Activated CD8-positive, alpha-beta memory T cell treated with anti-CD3 and anti-CD28 coated beads for 24 hours (primary cell): ENCODE measurements at regions not wholly inside any gene's neighbourhood (a gene's known extent, or its start where the extent isn't known, plus 50 kb on each side); places are given as distances from the start of the nearest gene placed in this dataset.
"Not testable (repeated sequence)": the region's sequence is repeated elsewhere in the genome, so short reads cannot be mapped to it uniquely, and the experiment has no call there.

ENCODE experiments used
- DNase-seq: peaks from one replicate; pipeline ENCODE4 v3.0.0-alpha.2; 2020

DNA sequence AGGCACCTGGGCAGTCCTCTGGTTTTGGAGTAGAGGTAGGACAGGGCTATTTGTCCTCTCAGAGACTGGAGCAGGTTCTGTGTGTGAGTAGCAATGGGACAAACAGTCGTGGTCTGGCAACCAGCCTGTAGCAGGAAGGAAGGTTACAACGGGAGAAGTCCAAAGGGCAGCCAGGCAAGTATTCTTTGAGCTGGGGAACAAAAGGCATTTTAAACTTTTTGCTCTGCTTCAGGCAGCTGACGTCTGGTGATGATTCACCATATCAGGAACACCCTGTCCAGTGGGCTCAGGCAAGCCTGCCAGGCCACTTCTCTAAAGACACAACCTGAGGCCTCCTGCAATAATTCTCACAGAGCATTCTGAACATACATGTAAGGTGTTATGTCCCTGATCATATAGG lies 215.8 kb downstream of the FAM72C start:
- DNase-seq: not testable (repeated sequence)

DNA sequence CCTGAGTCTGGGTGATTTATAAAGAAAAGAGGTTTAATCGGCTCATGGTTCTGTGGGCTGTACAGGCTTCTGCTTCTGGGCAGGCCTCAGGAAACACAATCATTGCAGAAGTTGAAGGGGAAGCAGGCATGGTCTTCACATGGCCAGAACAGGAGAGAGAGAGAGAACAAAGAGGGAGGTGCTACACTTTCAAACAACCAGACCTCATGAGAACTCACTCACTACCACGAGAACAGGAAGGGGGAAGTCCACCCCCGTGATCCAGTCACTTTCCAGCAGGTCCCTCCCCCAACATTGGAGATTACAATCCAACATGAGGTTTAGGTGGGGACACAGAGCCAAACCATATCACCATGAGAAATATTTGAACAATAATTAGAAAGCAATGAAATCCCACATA lies 222.9 kb downstream of the FAM72C start:
- DNase-seq: no peak

DNA sequence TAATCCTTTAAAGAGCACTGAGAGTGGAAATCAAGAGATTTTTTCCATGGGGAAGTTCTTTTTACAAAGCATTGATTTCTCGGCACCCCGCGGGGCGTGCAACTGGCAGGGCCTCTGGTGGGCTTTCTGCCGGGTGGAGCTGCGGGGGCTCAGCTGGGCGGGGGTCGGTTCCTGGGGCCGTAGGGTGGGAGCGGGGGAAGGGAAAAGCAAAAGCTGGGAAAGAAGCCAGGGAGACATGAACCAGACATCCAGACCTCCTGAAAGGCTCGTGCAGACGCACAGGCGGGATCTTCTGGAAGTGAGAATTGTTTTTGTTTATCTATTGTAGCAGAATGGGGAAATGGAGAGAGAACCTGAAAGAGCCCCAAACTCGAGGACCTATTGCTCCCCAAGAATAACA lies 235.2 kb downstream of the FAM72C start:
- DNase-seq: no peak

DNA sequence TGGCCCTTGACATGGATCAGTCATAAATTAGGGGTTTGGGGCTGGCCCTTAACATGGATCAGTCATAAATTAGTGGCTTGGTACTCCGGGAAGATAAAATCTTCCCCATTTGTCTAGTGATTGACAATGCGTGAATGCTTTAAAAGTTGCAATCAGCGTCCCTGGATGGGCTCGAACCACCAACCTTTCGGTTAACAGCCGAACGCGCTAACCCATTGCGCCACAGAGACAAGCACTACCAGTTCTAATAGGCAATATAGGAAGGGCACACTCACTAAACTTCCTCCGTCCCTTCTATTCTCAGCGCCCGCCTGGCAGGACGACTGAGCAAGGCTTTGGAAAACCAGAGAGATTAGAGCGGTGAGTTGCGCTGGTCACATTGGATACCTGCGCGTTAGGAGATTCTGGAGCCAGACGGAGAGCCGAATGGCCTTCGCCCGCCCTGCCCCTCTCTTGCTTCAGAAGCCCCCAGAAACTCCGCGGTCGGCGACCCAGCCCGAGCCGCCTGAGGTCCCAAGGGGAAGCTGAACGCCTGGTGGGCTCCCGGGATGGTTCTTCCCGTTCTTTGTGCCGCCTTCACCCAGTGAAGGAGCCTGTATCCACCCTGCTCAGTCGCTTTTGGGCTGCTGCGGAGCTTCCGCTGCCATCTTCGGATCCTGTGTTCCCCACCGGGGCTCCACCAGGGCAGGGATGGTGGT lies 235.9 kb downstream of the FAM72C start:
- DNase-seq: no peak

DNA sequence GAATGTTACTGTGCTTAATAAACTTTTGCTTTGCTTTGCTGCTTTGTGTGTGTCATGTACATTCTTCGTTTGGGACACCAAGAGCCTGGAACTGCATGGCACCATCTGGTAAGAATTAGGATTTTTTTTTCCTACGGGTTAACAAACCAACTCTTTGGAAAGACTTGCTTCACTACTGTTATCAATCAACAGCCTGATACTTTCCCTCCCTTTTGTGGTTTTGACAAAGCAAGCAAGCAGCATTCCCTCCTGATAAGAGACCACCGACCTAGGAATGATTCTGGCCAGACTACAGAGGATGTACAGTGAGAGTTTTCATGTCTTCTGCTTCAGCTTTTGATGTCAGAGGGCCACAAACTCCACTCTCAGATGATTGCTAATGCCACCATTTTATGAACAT lies 237.5 kb downstream of the FAM72C start:
- DNase-seq: not testable (repeated sequence)

DNA sequence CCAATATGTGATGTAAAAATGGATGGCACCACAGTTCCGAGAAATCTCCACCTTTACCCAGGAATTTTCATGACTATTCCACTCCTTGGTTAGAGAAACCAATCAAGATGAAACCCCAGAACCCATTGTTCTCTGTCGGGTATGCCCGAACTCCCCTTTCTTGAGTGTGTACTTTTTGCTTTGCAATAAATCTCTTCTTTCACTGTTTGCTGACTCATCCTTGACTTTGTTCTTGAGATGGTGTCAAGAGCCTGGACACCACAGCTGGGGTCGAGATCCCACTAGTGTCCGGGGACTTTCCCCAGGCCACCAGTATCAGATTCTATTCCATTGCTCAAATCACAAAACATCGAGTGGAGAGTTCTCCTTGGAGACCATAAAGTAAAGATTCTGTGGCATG lies 240.9 kb downstream of the FAM72C start:
- DNase-seq: not testable (repeated sequence)

DNA sequence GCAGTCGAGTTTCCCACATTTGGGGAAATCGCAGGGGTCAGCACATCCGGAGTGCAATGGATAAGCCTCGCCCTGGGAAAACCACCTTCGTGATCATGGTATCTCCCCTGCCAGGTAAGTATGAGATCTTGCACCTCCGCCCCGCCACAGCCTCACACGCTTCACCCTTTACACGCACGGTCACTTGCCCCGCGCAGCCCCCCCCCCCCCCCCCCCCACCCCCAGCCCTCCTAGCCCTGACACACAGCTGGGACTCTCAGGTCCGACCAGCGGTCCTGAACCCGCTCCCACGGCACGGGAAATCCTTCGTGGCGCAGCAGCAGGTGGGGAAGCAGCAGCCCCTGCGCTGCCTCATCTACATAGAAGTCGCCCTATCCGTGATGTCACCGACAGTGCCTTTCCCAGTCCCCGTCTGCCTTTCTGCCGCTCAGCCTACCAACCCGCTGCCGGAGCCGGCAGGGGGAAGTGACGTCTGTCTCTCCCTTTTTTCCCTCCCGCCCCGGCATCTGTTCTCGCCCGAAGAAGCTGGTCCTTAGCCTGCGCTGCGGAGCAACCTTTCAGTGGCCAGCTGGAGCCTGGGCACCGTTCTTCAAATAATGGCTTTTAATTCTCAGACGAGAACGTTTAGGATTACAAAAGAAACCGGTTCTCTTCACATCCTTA lies 242.2 kb downstream of the FAM72C start:
- peak; percentile 65 for DNase-seq

DNA sequence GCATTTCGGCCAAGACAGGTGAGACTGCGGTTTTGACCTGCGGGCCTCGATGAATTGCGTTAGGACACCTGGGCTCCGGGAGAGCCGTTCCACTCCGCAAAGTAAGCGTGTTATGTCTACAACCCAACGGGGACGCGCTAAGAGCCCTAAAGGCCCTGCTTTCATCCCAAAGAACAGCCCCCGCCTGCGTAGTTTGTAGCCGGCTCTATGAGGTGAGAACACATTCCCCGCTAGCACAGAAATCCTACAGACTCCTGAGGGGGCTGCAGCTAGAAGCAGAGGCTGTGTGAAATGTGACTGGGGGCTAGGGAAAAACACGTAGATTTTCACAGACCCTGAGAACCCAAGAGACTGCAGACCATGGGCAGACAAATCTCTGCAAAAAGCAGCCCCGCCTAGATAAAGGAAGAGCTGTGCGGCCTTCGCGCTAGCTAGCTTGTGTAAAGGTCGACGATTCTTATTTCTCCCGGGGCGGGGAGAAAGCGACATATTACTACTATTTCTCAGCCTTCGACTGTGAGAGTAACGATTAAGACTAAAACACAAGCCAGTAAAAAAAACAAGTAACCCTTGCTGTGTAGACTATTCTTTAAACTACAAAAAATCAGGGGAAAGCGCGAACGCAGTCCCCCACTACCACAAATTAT lies 242.9 kb downstream of the FAM72C start:
- DNase-seq: not testable (repeated sequence)

DNA sequence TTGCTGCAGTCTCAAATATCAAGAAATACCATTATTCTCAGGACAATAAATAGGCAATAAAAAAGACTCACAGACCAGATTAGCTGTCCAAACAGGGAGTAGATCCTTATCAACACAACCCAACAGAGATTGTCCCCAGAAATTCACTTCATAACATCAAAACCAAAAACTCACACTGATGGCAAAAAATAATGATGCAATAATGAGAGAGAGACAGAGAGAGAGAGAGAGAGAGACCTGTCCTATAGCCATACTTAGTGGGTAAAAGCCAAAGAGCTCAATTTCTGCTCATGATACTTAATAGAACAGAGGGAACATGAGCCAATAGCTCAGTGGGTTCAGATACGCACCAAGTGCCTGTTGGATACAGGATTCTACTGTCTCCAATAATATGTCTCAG lies 244.5 kb downstream of the FAM72C start:
- no peak for DNase-seq

DNA sequence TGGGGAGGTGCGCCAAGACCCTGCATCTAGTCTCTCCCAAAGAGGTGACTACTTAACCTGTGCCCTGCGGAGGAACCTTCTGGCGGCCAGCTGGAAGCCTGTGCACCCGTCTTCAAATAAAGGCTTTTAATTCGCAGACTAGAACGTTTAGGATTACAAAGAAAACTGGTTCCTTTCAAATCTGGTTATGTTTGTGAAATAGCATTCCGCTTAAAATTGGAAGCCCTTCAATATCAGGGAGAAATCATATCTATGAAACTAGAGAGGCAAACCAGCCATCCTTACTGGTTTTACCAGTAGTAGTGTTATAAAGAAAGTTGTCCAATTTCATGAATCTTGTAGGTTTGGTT lies 250.8 kb downstream of the FAM72C start:
- no peak for DNase-seq

DNA sequence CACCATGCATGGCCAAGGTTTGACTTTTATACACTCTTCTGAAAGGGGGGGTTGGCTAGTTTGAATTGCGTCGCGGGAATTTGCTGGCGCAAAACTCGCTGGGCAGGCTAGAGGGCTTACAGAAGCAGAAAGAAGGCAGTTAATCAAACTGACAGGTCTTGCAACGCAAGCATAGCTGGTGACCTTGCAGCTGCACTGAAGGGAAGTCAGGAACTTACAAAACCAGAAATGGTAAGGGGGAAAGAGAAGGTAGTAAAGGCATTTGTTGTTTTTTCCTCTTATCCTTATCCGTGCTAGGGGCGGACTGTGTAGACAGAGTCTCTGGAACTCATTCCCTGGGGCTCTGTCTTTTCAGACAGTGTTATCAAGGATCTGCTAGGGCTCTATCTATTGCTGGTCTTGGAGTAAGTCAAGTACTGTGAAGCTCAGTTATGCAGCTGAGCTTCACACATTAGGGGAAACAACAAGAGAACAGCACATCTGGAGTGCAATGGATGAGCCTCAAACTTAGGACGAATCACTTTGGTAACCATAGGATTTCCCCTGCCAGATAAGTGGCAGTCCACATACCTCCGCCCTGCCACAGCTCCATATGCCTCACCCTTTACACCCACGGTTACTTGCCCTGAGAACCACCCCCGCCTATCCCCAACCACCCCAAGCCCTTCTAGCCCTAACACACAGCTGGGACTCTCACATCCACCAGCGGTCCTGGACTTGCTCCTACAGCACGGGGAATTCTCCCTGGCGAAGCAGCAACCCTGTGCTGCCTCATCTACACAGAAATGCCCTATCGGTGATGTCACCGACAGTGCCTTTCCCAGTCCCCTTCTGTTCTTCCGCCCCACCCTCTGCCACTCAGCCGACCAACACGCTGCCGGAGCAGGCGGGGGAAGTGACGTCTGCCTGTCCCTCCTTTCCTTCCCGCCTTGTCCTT lies 251.4 kb downstream of the FAM72C start:
- no peak for DNase-seq

DNA sequence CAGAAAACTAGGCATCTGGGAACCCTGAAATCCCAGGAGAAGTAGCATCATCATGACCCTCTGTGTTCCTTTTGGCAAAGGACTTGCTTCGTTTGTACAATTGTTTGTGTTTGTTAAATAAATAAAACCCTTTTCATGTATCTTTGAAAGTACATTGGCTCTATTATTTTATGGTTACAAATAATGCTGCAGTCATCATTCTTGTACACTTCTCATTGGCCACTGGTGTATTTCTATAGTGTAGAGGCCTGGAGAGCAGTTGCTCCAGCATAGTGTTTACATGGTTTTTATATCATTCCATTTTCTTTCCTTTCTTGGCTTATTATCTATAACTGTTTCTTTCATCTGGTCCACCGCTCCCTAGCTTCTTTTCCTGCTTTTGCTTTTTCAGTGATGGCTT lies 253.3 kb downstream of the FAM72C start:
- DNase-seq: no peak

DNA sequence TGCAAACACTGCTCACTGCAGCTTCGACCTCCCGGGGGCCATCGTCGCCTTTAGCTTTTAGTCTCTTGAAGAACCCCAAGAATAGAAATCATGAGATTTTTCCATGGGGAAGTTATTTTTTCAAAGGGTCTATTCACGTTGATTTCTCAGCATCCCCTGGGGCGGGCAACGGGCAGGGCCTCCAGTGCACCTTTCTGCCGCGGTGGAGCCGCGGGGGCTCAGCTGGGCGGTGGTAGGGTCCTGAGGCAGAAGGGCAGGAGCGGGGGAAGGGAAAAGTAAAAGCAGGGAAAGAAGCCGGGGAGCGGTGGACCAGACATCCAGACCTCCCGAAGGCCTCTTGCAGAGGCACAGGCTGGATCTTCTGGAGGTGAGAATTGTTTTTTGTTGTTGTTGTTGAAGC lies 253.8 kb downstream of the FAM72C start:
- DNase-seq: no peak

DNA sequence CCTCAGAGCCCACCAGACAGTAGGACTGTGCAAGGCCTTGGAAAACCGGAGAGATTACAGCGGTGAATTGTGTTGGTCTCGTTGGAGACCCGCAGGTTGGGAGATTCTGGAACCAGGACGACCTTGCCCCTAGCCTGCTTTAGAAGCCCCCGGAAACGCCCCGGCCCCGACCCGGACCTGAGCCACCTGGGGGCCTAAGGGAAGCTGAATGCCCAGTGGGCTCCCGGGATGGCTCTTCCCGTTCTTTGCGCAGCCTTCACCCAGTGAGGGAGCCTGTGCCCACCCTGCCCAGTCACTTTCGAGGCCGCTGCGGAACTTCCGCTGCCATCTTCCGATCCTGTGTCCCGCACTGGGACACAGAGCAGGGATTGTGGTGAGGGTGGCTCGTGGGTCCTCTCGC lies 254.4 kb downstream of the FAM72C start:
- no peak for DNase-seq

DNA sequence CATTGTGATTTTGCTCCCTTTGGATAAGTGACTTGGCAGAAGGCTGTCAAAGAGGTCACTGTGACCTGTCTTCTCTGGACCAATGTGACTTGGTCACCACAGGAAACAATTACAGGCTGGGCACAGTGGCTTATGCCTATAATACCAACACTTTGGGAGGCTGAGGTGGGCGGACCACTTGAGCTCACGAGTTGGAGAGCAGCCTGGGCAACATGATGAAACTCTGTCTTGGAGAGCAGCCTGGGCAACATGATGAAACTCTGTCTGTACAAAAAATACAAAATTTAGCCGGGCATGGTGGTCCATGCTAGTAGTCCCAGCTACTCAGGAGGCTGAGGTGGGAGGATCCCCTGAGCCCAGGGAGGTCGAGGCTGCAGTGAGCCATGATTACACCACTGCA lies 256.9 kb downstream of the FAM72C start:
- DNase-seq: not testable (repeated sequence)

DNA sequence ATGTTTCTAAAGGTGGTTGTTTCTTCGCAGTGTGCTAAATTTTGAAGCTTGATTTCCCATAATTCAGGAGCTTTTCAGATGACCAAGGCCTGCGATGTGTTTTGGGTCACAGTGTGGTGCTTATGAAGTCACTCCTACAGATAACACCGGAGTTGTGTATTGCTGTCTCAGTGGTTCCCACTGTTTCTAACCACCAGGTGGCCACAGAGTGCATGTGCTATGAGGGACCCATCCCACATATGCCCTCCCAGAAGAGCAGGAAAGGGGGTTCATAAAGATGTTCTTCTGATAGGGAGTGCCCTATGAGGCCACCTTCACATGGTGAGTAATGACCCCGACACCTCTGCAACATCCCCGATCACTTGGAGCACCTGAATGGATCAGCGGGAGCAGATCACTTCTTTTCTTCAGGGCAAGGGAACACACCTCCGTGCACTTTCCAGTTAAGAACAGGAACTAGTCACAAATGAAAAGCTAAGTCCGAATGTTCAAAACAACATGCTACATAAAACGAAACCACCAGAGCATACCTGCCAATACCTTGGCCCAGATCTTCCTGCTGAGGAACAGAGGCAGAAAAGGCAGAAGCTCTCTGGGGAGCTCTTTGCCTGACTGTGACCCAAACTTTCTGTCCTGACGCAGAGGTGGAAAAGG lies 262.1 kb downstream of the FAM72C start:
- not testable (repeated sequence) for DNase-seq

DNA sequence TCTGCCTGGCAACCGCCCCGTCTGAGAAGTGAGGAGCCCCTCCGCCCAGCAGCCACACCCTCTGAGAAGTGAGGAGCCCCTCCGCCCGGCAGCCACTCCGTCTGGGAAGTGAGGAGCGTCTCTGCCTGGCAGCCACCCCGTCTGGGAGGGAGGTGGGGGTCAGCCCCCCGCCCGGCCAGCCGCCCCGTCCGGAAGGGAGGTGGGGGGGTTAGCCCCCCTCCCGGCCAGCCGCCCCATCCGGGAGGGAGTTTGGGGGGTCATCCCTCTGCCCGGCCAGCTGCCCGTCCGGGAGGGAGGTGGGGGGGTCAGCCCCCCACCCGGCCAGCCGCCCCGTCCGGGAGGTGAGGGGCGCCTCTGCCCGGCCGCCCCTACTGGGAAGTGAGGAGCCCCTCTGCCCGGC lies 269.0 kb downstream of the FAM72C start:
- DNase-seq: not testable (repeated sequence)

DNA sequence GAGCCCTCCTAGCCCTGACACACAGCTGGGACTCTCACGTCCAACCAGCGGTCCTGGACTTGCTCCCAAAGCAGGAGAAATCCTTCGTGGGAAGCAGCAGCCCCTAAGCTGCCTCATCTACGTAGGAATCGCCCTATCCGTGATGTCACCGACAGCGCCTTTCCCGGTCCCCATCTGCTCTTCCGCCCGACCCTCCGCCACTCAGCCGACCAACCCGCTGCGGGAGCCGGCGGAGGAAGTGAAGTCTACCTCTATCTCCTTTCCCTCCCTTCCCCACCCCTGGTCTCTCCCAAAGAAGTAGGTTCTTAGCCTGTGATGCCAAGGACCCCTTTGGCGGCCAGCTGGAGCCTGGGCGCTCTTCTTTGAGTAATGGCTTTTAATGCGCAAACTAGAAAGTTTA lies 272.1 kb downstream of the FAM72C start:
- DNase-seq: no peak

DNA sequence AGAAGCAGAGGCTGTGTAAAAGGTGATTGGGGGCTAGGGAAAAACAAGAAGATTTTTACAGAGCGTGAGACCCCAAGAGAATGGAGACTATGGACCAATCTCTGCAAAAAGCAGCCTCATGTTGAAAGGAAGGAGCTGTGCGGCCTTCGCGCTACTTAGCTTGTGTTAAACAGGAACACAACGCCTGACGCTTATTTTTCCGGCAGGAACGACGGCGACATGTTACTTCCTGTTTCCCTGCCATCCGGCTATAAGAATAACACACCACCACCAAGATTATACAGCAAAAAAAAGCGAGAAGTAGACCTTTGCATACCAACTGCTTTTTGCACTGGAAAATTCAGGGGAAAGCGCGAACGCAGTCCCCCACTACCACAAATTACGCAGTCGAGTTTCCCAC lies 272.7 kb downstream of the FAM72C start:
- DNase-seq: no peak

DNA sequence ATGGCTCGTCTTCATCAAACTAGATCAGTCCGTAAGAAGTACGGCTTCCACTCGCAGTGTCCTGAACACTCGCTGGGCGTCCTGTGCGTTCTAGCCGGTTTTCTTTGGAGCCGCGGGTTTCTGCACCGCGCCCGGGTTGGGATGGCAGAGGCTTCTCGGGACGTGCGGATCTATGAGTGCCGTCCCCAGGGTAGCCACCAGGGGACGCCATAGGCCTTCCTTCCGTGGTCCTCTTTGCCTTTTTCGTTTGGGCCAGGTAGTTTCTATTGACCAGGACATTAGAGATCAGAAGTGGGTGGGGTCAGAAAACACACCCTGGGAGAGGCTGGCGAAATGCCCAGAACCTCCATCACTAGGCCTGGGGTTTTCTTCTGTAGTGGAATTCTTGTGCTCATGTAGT lies 273.8 kb downstream of the FAM72C start:
- DNase-seq: no peak

DNA sequence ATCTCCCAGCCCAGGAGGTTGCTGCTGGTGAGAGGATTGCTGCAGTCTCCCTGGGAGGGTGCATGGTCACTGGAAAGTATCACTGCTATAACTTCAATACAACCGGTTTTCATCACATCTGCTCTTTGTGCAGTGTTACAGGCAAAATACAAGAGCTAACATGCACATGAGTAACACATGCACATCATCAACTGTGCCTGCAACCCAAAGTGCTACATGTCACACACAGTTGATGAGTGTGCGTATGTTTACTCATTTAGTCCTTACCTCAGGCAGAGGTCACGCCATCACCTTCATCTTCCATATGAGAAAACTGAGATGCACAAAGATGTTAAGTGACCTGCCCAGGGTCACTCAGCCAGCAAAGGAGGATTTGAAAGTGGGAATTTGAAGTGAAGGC lies 277.7 kb downstream of the FAM72C start:
- DNase-seq: no peak

DNA sequence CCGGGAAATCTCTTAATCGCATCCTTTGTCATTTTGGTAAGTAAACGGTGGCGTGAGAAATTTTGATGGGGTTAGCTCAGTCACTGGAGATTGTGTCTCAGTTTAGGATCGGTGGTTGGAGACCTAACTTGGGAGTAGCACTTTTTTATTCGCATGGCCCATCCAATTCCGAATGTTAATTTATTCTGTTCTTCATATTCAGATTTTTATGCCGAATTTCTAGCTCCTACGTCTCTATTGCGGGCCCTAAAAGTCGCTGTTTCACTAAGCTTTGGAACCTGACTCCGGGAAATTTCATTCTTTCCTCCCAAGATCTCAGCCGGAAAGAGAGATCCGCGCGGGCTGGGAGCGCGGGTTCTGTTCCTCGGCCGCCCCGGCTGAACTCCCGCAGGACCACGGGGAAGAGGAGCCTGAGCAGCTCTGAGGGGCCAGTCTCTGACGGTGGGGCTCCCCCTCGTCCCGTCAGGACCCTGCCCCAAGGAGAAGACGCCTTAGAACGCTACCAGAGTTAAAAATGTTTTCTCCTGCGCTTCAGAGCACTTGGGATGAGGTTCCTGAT lies 279.7 kb downstream of the FAM72C start:
- no peak for DNase-seq
